ENCODE measurements at regions not wholly inside any gene's neighbourhood (a gene's known extent, or its start where the extent isn't known, plus 50 kb on each side); places are given as distances from the start of the nearest gene placed in this dataset.

DNA sequence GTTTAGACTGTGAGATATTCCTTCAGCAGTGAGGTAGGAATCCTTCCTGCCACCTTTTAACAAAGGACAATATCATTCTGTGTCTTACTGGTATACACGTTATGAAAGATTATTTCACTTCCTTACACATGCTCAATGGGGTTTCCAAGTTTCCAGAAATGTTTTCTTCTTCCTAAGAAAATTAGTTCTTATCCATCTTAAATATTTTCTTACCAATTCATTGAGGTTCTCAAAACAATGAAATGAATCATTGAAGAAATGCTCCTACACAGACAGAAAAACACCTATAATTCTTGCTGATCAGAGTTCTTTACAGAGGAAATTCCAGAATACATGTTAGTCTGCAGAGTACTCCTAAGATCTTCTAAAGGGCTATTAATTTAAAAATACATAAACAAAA, 51.4 kb upstream of the SEC61G start:
- DNase-seq (ENCODE audit: low read depth in 1 of 2, low spot score in 1 of 2): no peak
- TF ChIP-seq JUND (IDR thresholded peaks at IDR 0.05; ENCODE audit: low read depth): no peak
- in situ Hi-C loops (cut with HindIII; ENCODE audit: low pct_unique_long_range_greater_than_20kb, low sequenced_read_pairs): no loop called here

DNA sequence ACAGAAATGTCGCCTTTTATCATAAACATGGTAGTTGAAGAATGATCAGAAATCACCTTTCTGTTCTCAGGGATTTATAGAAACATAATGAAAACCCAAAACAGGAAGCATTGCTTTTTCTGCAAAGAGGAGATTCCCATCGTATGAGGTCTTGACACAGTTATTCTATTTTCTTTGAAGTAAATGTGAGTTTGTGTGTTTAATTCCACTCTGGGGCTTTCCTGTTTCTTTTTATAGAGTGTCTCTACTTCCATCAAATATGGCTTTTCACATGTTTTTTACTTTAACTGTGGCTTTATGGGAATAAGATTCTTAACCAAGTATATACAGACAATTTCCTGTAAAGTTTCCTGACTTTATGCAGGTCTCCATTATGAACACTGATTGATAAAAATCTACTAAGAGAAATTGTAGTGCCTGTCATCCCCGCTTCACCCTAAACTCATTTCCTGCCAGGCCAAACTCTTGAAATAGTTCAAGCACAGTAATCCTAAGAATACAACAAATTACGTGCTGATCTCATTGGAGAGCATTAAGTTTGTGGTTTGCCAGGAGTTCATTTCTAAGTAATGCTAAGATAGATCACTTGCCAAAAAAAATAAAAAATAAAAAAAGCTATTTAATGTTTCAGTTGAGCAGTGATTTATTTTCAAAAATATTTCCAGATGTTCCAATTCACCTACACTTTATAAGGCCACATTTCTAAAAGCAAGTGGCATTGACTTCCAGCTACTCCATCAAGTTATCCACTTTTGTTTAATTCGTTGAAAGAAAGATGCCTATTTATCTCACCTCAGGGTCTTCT, 52.2 kb upstream of the SEC61G start:
- no peak for TF ChIP-seq JUND (IDR thresholded peaks at IDR 0.05; ENCODE audit: low read depth)
- DNase-seq (ENCODE audit: low read depth in 1 of 2, low spot score in 1 of 2): no peak
- in situ Hi-C loops (cut with HindIII; ENCODE audit: low pct_unique_long_range_greater_than_20kb, low sequenced_read_pairs): no loop called here

DNA sequence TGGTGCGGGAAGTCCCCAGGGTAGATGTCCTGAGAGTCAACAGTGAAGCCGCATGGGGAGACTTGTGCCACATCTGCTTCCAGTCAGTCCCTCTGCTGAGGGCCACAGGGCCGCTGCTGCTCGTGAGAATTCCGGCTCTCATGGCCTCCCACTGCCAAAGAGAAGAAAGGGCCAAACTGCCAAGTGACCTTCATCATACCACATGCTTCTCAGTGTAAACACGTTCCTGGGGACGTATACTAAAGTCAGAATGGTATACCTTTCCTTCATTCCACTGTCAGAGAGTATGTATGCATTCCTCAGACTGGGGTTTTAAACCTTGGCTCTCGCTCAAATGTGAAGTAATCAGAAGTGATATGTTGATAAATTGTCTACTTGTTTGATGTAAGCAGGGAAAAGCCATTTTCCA, 52.8 kb upstream of the SEC61G start:
- DNase-seq (ENCODE audit: low read depth in 1 of 2, low spot score in 1 of 2): no peak
- TF ChIP-seq JUND (IDR thresholded peaks at IDR 0.05; ENCODE audit: low read depth): no peak
- in situ Hi-C loops (cut with HindIII; ENCODE audit: low pct_unique_long_range_greater_than_20kb, low sequenced_read_pairs): no loop called here

DNA sequence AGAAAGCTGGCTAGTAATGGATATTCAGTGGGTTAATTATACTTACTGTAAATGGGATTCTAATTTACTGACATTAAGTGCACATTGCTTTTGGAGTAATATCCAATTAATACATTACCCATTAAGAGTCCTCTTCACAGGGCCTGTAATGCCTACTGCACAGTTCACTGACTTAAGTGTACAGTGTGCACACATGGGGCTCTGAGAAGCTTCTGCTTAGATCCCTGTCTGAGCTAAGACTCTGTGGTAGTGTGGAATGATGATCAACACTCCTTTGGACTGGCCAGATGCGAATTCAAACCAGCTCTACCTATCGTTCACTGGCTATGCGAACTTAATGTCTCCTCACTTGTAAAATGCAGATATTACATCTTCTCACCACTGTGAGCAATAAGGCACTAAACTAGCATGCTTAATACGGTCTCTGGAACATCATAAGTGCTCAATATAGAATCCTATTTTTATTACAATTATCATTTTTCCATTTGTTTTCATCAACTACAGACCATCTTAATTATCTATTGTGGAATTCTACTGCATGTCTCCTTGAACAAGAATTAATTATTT, 53.8 kb upstream of the SEC61G start:
- no peak for DNase-seq (ENCODE audit: low read depth in 1 of 2, low spot score in 1 of 2)
- in situ Hi-C loops (cut with HindIII; ENCODE audit: low pct_unique_long_range_greater_than_20kb, low sequenced_read_pairs): no loop called here
- no peak for TF ChIP-seq JUND (IDR thresholded peaks at IDR 0.05; ENCODE audit: low read depth)

DNA sequence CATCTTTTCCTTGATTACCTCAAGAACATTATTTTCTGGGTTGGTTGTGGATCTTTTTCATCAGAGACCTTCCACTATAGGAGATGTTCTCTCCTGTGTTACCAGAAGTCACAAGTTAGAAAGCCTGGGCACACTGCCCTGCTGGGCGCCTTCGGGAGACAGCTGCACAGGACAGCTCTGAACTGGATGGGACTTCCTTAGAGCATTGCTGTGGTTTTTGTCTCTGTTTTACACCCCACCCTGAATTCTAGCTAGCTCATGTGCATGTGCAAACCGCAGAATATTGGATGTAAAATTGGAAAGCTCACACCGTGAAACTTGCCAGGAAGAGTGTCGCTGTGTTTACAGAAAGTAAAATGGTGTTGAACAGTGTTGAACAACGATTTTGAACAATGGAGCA, 54.4 kb upstream of the SEC61G start:
- no peak for DNase-seq (ENCODE audit: low read depth in 1 of 2, low spot score in 1 of 2)
- TF ChIP-seq JUND (IDR thresholded peaks at IDR 0.05; ENCODE audit: low read depth): no peak
- in situ Hi-C loops (cut with HindIII; ENCODE audit: low pct_unique_long_range_greater_than_20kb, low sequenced_read_pairs): no loop called here

DNA sequence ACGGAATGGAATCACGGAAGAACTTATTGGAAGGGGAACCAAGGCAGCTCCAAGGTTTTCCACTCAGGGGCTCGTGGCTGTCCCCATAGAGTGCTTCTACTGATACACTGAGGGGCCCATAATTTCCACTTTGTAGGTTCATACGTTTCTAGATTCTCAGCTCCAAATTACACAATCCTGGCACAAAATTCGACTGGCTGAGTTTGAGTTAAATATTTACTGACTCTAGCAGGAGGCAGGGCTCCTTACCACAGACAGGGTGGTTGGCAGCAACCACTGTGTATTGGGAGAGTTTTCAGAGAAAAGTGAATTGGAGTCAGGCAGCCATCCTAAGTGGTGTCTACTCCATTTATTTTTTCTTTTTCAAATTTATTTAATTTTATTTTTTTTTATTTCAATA, 55.4 kb upstream of the SEC61G start:
- DNase-seq (ENCODE audit: low read depth in 1 of 2, low spot score in 1 of 2): no peak
- in situ Hi-C loops (cut with HindIII; ENCODE audit: low pct_unique_long_range_greater_than_20kb, low sequenced_read_pairs): no loop called here
- TF ChIP-seq JUND (IDR thresholded peaks at IDR 0.05; ENCODE audit: low read depth): no peak

DNA sequence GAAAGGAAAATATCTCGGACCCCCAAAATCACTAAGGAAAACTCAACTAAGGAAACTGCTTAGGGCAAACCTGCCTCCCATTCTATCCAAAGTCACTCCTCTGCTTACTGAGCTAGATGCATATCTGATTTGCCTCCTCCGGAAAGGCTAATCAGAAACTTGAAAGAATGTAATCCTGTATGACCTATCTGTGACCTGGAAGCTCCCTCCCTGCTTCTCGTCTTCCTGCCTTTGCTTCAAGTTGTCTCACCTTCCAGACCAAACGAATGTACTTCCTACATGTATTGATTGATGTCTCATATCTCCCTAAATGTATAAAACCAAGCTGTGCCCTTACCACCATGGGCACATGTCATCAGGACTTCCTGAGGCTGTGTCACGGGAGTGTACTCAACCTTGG, 58.1 kb upstream of the SEC61G start:
- in situ Hi-C loops (cut with HindIII; ENCODE audit: low pct_unique_long_range_greater_than_20kb, low sequenced_read_pairs): no loop called here
- DNase-seq (ENCODE audit: low read depth in 1 of 2, low spot score in 1 of 2): no peak
- TF ChIP-seq JUND (IDR thresholded peaks at IDR 0.05; ENCODE audit: low read depth): no peak

DNA sequence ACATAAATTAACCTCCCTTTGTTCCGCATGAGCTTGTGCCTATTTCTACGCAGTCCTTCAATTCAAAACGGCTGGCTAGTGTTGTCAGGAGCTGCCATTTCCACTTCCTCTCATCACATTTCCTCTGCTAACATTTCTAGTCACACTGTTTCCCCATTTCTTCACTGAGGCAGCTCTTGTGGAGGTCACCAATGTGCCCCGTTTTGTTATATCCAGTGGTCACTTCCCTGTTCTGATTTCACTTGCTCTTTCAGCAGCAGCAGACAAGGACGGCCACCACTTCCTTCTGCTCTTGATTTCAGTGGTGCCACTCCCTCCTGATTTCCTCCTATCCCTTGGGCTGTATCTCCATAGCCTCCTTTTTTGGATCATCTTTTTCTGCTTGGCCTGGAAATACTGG, 64.8 kb upstream of the SEC61G start:
- in situ Hi-C loops (cut with HindIII; ENCODE audit: low pct_unique_long_range_greater_than_20kb, low sequenced_read_pairs): no loop called here
- TF ChIP-seq JUND (IDR thresholded peaks at IDR 0.05; ENCODE audit: low read depth): no peak
- DNase-seq (ENCODE audit: low read depth in 1 of 2, low spot score in 1 of 2): no peak

DNA sequence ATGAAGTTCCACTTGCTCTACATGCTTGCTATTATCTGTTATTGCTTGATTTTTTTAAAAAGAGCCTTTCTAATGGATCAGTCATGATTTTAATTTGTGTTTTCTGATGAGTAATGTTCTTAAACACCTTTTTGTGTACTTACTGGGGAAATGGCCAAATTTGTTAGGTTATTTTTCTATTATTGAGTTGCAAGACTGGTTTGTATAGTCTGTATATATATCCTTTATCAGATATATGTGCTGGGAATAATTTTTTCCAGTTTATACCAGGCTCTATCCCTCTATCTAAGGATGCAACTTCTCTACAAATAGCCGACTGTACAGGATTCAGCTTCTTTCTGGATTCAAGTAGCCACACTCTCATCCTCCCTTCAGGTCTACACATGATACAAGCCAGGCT, 65.6 kb upstream of the SEC61G start:
- no peak for TF ChIP-seq JUND (IDR thresholded peaks at IDR 0.05; ENCODE audit: low read depth)
- in situ Hi-C loops (cut with HindIII; ENCODE audit: low pct_unique_long_range_greater_than_20kb, low sequenced_read_pairs): no loop called here

DNA sequence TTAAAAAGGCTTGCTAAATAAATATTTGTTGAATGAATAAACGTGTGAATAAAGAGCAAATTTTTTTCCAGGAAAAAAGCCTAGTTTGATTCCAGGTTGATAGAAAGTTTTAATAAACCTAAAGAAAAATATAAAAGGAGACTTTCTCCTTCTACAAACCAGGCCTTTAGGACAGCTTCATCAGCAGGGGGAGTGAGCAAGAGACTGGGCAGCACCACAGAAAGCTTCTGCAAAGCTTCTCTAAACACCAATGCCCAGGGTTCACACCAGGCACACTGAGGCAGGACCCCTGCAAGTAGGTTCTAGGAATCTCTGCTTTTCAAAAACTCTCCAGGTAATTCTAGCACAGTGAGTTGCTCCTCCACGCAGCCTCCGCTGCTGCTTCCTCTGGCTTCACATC, 66.4 kb upstream of the SEC61G start:
- no peak for TF ChIP-seq JUND (IDR thresholded peaks at IDR 0.05; ENCODE audit: low read depth)
- in situ Hi-C loops (cut with HindIII; ENCODE audit: low pct_unique_long_range_greater_than_20kb, low sequenced_read_pairs): no loop called here
- DNase-seq (ENCODE audit: low read depth in 1 of 2, low spot score in 1 of 2): no peak

More for the DNA sequence above, 65.6 kb upstream of the SEC61G start:
- DNase-seq (ENCODE audit: low read depth in 1 of 2, low spot score in 1 of 2): no peak

DNA sequence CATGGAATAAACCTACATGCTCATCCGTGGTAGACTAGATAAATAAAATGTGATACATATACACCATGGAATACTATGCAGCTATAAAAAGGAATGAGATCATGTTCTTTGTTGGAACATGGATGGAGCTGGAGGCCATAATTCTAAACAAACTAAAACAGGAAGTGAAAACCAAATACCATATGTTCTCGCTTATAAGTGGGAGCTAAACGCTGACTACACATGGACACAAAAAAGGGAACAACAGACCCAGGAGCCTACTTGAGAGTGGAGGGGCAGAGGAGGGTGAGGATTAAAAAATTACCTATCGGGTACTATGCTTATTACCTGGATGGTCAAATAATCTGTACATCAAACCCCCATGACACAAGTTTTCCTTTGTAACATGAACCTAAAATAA, 68.7 kb upstream of the SEC61G start:
- in situ Hi-C loops (cut with HindIII; ENCODE audit: low pct_unique_long_range_greater_than_20kb, low sequenced_read_pairs): no loop called here
- TF ChIP-seq JUND (IDR thresholded peaks at IDR 0.05; ENCODE audit: low read depth): no peak
- no peak for DNase-seq (ENCODE audit: low read depth in 1 of 2, low spot score in 1 of 2)

DNA sequence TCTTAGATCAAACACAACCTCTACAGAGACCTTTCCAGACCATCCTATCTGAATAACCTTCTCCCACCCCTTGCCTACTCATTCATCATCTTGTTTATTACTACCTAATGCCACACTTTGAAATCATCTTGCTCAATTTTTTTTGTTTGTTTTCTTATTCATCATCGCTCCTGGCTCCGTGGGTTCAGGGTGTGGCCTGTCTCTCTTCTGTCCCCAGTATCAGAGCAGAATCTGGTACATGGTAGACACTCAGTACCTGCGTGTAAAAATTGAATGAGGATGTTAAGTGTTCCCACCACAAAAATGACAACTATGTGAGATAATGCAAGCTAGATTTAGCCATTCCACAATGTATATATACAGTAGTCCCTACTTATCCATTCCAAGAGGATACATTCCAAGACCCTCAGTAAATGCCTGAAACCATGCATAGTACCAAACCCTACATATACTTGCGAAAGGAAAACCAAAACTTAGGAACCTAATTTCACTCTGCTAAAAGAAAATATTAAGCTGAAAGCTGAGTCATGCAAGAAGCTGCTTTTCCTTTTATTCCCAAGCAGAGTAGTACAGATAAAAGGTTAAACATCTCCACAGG, 72.1 kb upstream of the SEC61G start:
- DNase-seq (ENCODE audit: low read depth in 1 of 2, low spot score in 1 of 2): no peak

DNA sequence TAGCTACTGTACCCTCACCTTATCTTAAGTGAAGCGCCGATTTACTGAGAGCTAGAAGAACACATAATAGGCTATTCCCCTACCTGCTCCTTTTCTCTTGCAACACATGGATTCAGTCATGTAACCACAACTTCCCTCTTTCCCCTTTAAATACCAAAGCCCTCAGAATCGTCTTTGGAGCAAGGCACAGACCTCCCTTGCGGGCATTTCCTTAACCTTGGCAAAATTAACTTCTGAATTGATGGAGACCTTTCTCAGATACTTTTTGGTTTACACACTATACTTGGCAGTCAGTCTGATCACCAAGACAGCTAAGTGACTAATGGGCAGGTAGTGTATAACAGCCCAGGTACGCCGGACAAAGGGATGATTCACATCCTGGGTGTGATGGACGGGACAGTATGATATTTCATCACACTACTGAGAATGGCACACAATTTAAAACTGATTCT, 72.7 kb upstream of the SEC61G start:
- in situ Hi-C loops (cut with HindIII; ENCODE audit: low pct_unique_long_range_greater_than_20kb, low sequenced_read_pairs): no loop called here
- no peak for DNase-seq (ENCODE audit: low read depth in 1 of 2, low spot score in 1 of 2)
- no peak for TF ChIP-seq JUND (IDR thresholded peaks at IDR 0.05; ENCODE audit: low read depth)

More for the DNA sequence above, 72.1 kb upstream of the SEC61G start:
- TF ChIP-seq JUND (IDR thresholded peaks at IDR 0.05; ENCODE audit: low read depth): no peak
- in situ Hi-C loops (cut with HindIII; ENCODE audit: low pct_unique_long_range_greater_than_20kb, low sequenced_read_pairs): no loop called here
